ENCODE measurements at regions not wholly inside any gene's neighbourhood (a gene's known extent, or its start where the extent isn't known, plus 50 kb on each side); places are given as distances from the start of the nearest gene placed in this dataset.
A peak's percentile ranks its signal among the peaks of the same experiment; 100 is the strongest.
"Not testable (repeated sequence)": the region's sequence is repeated elsewhere in the genome, so short reads cannot be mapped to it uniquely, and the experiment has no call there.

- H3K27ac ChIP-seq (ENCODE audit: low read depth in 2 of 2, low read length in 2 of 2); H3K9ac ChIP-seq (ENCODE audit: low read depth in 1 of 2, low read length in 2 of 2); H3K36me3 ChIP-seq (ENCODE audit: control insufficient read depth in 2 of 2, insufficient read depth in 2 of 2, low read length in 2 of 2); H3K4me3 ChIP-seq (ENCODE audit: low read length in 2 of 2); H3K27me3 ChIP-seq (ENCODE audit: control insufficient read depth in 2 of 2, insufficient read depth in 2 of 2, low read length in 2 of 2); H3K9me3 ChIP-seq (ENCODE audit: control insufficient read depth in 2 of 2, low read length in 2 of 2); H3K4me1 ChIP-seq (ENCODE audit: control insufficient read depth in 2 of 2, insufficient read depth in 2 of 2, low read length in 2 of 2): not testable (repeated sequence)
These were observed 508.5 kb downstream of the FOXD4L4 start for GRCh38 chr9:66245481-66245880.

GRCh38 chr9:66257581-66257980 lies 520.6 kb downstream of the FOXD4L4 start:
- H3K9ac ChIP-seq (ENCODE audit: low read depth in 1 of 2, low read length in 2 of 2); H3K36me3 ChIP-seq (ENCODE audit: control insufficient read depth in 2 of 2, insufficient read depth in 2 of 2, low read length in 2 of 2); H3K27ac ChIP-seq (ENCODE audit: low read depth in 2 of 2, low read length in 2 of 2); H3K4me3 ChIP-seq (ENCODE audit: low read length in 2 of 2); H3K27me3 ChIP-seq (ENCODE audit: control insufficient read depth in 2 of 2, insufficient read depth in 2 of 2, low read length in 2 of 2); H3K4me1 ChIP-seq (ENCODE audit: control insufficient read depth in 2 of 2, insufficient read depth in 2 of 2, low read length in 2 of 2); H3K9me3 ChIP-seq (ENCODE audit: control insufficient read depth in 2 of 2, low read length in 2 of 2): not testable (repeated sequence)

DNA sequence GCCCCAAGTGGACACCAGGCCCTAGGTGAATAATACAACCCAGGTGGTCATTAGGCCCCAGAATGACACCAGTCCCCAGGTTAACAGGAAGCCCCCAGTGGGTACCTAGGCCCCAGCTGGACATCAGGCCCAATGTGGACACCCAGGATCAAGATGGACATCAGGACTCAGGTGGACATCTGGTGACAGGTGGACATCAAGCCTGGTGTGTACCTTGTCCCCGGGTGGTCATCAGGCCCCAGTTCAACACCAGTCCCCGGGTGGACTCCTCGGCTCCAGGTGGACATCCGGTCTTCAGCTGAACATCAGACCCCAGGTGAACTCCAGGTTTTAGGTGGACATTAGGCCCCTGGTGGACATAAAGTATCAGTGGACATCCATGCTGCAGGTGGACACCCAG lies 524.6 kb downstream of the FOXD4L4 start:
- H3K36me3 ChIP-seq (ENCODE audit: control insufficient read depth in 2 of 2, insufficient read depth in 2 of 2, low read length in 2 of 2); H3K9ac ChIP-seq (ENCODE audit: low read depth in 1 of 2, low read length in 2 of 2); H3K27me3 ChIP-seq (ENCODE audit: control insufficient read depth in 2 of 2, insufficient read depth in 2 of 2, low read length in 2 of 2); H3K4me1 ChIP-seq (ENCODE audit: control insufficient read depth in 2 of 2, insufficient read depth in 2 of 2, low read length in 2 of 2); H3K4me3 ChIP-seq (ENCODE audit: low read length in 2 of 2); H3K9me3 ChIP-seq (ENCODE audit: control insufficient read depth in 2 of 2, low read length in 2 of 2); H3K27ac ChIP-seq (ENCODE audit: low read depth in 2 of 2, low read length in 2 of 2): not testable (repeated sequence)

GRCh38 chr9:66263621-66264020 lies 526.7 kb downstream of the FOXD4L4 start:
- not testable (repeated sequence) for H3K4me3 ChIP-seq (ENCODE audit: low read length in 2 of 2); H3K27me3 ChIP-seq (ENCODE audit: control insufficient read depth in 2 of 2, insufficient read depth in 2 of 2, low read length in 2 of 2); H3K27ac ChIP-seq (ENCODE audit: low read depth in 2 of 2, low read length in 2 of 2); H3K9ac ChIP-seq (ENCODE audit: low read depth in 1 of 2, low read length in 2 of 2); H3K4me1 ChIP-seq (ENCODE audit: control insufficient read depth in 2 of 2, insufficient read depth in 2 of 2, low read length in 2 of 2); H3K36me3 ChIP-seq (ENCODE audit: control insufficient read depth in 2 of 2, insufficient read depth in 2 of 2, low read length in 2 of 2); H3K9me3 ChIP-seq (ENCODE audit: control insufficient read depth in 2 of 2, low read length in 2 of 2)

DNA sequence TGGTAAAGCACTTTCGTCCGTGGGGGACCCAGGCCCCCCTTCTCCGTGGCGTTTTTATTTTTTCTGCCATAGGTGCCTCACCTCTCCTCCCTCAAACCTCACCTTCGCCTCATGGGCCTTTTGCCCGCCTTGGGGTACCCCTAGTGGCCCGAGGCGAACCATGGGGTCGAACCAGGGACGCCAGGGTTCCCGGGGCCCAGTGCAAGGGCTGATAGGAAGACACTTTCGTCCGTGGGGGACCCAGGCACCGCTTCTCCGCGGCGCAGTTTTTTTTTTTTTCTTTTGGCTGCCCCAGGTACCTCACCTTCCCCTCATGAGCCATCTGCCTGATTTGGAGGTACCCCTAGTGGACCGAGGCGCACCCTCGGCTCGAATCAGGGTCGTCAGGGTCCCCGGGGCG lies 527.8 kb downstream of the FOXD4L4 start:
- H3K9me3 ChIP-seq (ENCODE audit: control insufficient read depth in 2 of 2, low read length in 2 of 2); H3K27me3 ChIP-seq (ENCODE audit: control insufficient read depth in 2 of 2, insufficient read depth in 2 of 2, low read length in 2 of 2); H3K9ac ChIP-seq (ENCODE audit: low read depth in 1 of 2, low read length in 2 of 2); H3K4me1 ChIP-seq (ENCODE audit: control insufficient read depth in 2 of 2, insufficient read depth in 2 of 2, low read length in 2 of 2); H3K36me3 ChIP-seq (ENCODE audit: control insufficient read depth in 2 of 2, insufficient read depth in 2 of 2, low read length in 2 of 2); H3K27ac ChIP-seq (ENCODE audit: low read depth in 2 of 2, low read length in 2 of 2); H3K4me3 ChIP-seq (ENCODE audit: low read length in 2 of 2): not testable (repeated sequence)

DNA sequence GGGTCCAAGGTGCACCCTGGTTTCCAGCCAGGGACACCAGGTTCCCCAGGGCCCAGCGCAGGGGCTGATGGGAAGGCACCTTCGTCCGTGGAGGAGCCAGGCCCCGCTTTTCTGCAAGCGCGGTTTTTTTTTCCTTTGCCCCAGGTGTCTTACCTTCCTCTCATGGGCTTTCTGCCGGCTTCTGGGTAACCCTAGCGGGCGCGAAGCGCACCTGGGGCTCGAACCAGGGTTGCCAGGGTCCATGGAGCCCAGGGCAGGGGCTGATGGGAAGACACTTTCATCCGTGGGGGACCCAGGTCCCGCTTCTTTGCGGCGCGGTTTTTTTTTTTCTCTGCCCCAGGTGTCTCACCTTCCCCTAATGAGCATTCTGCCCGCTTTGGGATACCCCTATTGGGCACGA lies 529.3 kb downstream of the FOXD4L4 start:
- not testable (repeated sequence) for H3K27me3 ChIP-seq (ENCODE audit: control insufficient read depth in 2 of 2, insufficient read depth in 2 of 2, low read length in 2 of 2); H3K36me3 ChIP-seq (ENCODE audit: control insufficient read depth in 2 of 2, insufficient read depth in 2 of 2, low read length in 2 of 2); H3K4me1 ChIP-seq (ENCODE audit: control insufficient read depth in 2 of 2, insufficient read depth in 2 of 2, low read length in 2 of 2); H3K9ac ChIP-seq (ENCODE audit: low read depth in 1 of 2, low read length in 2 of 2); H3K9me3 ChIP-seq (ENCODE audit: control insufficient read depth in 2 of 2, low read length in 2 of 2); H3K27ac ChIP-seq (ENCODE audit: low read depth in 2 of 2, low read length in 2 of 2)
- peak overlapping the region; percentile 20 to 23 for H3K4me3 ChIP-seq (ENCODE audit: low read length in 2 of 2)

GRCh38 chr9:66266856-66267430 lies 530.0 kb downstream of the FOXD4L4 start:
- H3K9me3 ChIP-seq (ENCODE audit: control insufficient read depth in 2 of 2, low read length in 2 of 2); H3K4me3 ChIP-seq (ENCODE audit: low read length in 2 of 2); H3K36me3 ChIP-seq (ENCODE audit: control insufficient read depth in 2 of 2, insufficient read depth in 2 of 2, low read length in 2 of 2); H3K9ac ChIP-seq (ENCODE audit: low read depth in 1 of 2, low read length in 2 of 2); H3K27me3 ChIP-seq (ENCODE audit: control insufficient read depth in 2 of 2, insufficient read depth in 2 of 2, low read length in 2 of 2); H3K27ac ChIP-seq (ENCODE audit: low read depth in 2 of 2, low read length in 2 of 2); H3K4me1 ChIP-seq (ENCODE audit: control insufficient read depth in 2 of 2, insufficient read depth in 2 of 2, low read length in 2 of 2): not testable (repeated sequence)

GRCh38 chr9:66267684-66268083 lies 530.7 kb downstream of the FOXD4L4 start:
- H3K27ac ChIP-seq (ENCODE audit: low read depth in 2 of 2, low read length in 2 of 2); H3K9me3 ChIP-seq (ENCODE audit: control insufficient read depth in 2 of 2, low read length in 2 of 2); H3K27me3 ChIP-seq (ENCODE audit: control insufficient read depth in 2 of 2, insufficient read depth in 2 of 2, low read length in 2 of 2); H3K9ac ChIP-seq (ENCODE audit: low read depth in 1 of 2, low read length in 2 of 2); H3K36me3 ChIP-seq (ENCODE audit: control insufficient read depth in 2 of 2, insufficient read depth in 2 of 2, low read length in 2 of 2); H3K4me1 ChIP-seq (ENCODE audit: control insufficient read depth in 2 of 2, insufficient read depth in 2 of 2, low read length in 2 of 2): not testable (repeated sequence)
- H3K4me3 ChIP-seq (ENCODE audit: low read length in 2 of 2), result peak overlapping the region in 1 of 2 donors; percentile 54

DNA sequence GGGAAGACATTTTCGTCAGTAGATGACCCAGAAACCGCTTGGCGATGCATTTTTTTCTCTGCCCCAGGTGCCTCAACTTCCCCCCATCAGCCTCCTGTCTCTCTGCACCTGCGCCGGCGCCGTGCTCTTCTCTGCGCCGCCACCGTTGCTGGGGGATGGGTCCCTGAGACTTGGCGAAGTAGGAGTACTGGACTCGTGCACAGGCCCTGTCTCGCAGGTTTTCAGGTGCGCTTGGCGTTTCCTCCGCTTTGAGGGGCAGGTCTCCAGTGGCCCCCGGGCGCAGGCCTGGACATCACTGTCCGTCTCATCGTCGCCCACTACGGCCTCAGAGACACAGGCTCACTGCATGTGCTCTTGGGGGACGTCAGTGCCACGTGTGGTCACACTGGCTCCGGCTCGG lies 532.1 kb downstream of the FOXD4L4 start:
- not testable (repeated sequence) for H3K9me3 ChIP-seq (ENCODE audit: control insufficient read depth in 2 of 2, low read length in 2 of 2); H3K27ac ChIP-seq (ENCODE audit: low read depth in 2 of 2, low read length in 2 of 2); H3K4me3 ChIP-seq (ENCODE audit: low read length in 2 of 2); H3K27me3 ChIP-seq (ENCODE audit: control insufficient read depth in 2 of 2, insufficient read depth in 2 of 2, low read length in 2 of 2); H3K36me3 ChIP-seq (ENCODE audit: control insufficient read depth in 2 of 2, insufficient read depth in 2 of 2, low read length in 2 of 2); H3K9ac ChIP-seq (ENCODE audit: low read depth in 1 of 2, low read length in 2 of 2); H3K4me1 ChIP-seq (ENCODE audit: control insufficient read depth in 2 of 2, insufficient read depth in 2 of 2, low read length in 2 of 2)

DNA sequence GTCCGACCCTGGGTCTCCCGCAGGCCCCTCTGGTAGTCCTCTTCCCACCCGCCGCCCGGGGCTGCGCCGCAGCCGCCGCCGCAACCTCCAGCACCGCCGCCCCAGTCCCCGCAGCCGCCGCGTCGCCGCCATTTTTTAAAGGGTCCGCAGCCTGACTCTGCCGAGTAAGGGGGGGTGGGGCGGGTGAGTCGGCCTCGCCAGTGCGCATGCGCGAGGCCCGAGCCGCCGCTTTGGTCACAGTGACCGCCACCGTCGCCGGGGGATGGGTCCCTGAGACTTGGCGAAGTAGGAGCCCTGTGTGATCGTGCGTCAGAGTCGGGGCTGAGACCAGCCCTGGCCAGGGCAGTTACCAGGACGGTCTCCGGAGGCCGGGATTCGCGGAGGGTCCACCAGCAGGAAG lies 532.8 kb downstream of the FOXD4L4 start:
- H3K4me3 ChIP-seq (ENCODE audit: low read length in 2 of 2), result peak overlapping the region; percentile 43 to 44
- not testable (repeated sequence) for H3K27ac ChIP-seq (ENCODE audit: low read depth in 2 of 2, low read length in 2 of 2); H3K9me3 ChIP-seq (ENCODE audit: control insufficient read depth in 2 of 2, low read length in 2 of 2); H3K27me3 ChIP-seq (ENCODE audit: control insufficient read depth in 2 of 2, insufficient read depth in 2 of 2, low read length in 2 of 2); H3K4me1 ChIP-seq (ENCODE audit: control insufficient read depth in 2 of 2, insufficient read depth in 2 of 2, low read length in 2 of 2); H3K9ac ChIP-seq (ENCODE audit: low read depth in 1 of 2, low read length in 2 of 2); H3K36me3 ChIP-seq (ENCODE audit: control insufficient read depth in 2 of 2, insufficient read depth in 2 of 2, low read length in 2 of 2)

- not testable (repeated sequence) for H3K27ac ChIP-seq (ENCODE audit: low read depth in 2 of 2, low read length in 2 of 2); H3K9me3 ChIP-seq (ENCODE audit: control insufficient read depth in 2 of 2, low read length in 2 of 2); H3K4me3 ChIP-seq (ENCODE audit: low read length in 2 of 2); H3K36me3 ChIP-seq (ENCODE audit: control insufficient read depth in 2 of 2, insufficient read depth in 2 of 2, low read length in 2 of 2); H3K4me1 ChIP-seq (ENCODE audit: control insufficient read depth in 2 of 2, insufficient read depth in 2 of 2, low read length in 2 of 2); H3K27me3 ChIP-seq (ENCODE audit: control insufficient read depth in 2 of 2, insufficient read depth in 2 of 2, low read length in 2 of 2); H3K9ac ChIP-seq (ENCODE audit: low read depth in 1 of 2, low read length in 2 of 2)
These were observed 541.9 kb downstream of the FOXD4L4 start for GRCh38 chr9:66278809-66279208.

Data from mucosa of rectum (tissue), 2 donors.